Omental fat pad (tissue), 3 donors: ENCODE measurements at regions not wholly inside any gene's neighbourhood (a gene's known extent, or its start where the extent isn't known, plus 50 kb on each side); places are given as distances from the start of the nearest gene placed in this dataset.

Experiments used
- ATAC-seq: fragments of 150-250 bp; one replicate; pipeline ENCODE4 v1.9.1; 2016; ENCODE audit warnings: mild to moderate bottlenecking, moderate library complexity; ENCODE audit not compliant: low FRiP score
- DNase-seq: peaks from one replicate; pipeline ENCODE4 v3.0.0-alpha.2; 2019; ENCODE audit warnings: low spot score
- CTCF ChIP-seq, 3 donors: fragments of 450-650 bp; IDR thresholded peaks; one replicate each; pipeline ENCODE4 v1.5.1; 2016 to 2017; ENCODE audit warnings: antibody characterized with exemption in 3 of 3, mild to moderate bottlenecking in 3 of 3, moderate library complexity in 2 of 3

- DNase-seq = no peak
- TF ChIP-seq CTCF (IDR thresholded peaks at IDR 0.05) = no peak
- no peak for ATAC-seq
These were observed 229.0 kb upstream of the RAB4A start for GRCh38 chr1:229041946-229042345.

DNA sequence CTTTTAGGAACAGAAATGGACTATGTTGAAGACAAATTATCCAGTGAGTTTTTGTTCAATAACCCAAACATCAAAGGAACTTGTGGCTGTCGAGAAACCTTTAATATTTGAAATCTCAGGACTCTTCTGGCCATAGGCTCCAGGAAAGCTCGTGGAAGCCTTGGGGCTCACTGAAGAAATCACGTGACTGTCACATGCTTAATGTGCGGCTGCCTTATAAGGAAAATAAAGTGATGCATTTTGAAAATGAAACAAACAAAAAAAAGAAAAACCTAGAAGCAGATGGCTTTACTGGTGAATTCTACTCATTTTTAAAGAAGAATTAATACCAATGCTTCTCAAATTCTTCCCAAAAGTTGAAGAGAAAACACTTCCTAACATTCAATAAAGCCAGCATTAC lies 228.4 kb upstream of the RAB4A start:
- no peak for ATAC-seq
- TF ChIP-seq CTCF (IDR thresholded peaks at IDR 0.05) = no peak
- DNase-seq = no peak

DNA sequence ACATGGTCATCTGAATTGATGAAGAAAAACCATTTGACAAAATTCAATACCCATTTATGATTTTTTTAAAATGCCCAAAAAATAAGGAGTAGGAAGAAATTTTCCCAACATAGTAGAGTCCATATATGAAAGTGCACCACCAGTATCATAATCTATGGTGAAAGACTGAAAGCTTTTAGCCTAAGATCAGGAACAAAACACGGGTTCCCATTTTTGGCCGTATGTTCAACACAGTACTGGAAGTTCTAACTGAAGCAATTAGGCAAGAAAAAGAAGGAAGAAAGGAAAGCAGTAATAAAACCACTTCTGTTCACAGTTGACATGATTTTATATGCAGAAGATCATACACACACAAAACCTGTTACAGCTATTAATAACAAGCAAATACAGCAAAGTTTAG lies 227.8 kb upstream of the RAB4A start:
- ATAC-seq = no peak
- TF ChIP-seq CTCF (IDR thresholded peaks at IDR 0.05) = no peak
- DNase-seq = no peak

DNA sequence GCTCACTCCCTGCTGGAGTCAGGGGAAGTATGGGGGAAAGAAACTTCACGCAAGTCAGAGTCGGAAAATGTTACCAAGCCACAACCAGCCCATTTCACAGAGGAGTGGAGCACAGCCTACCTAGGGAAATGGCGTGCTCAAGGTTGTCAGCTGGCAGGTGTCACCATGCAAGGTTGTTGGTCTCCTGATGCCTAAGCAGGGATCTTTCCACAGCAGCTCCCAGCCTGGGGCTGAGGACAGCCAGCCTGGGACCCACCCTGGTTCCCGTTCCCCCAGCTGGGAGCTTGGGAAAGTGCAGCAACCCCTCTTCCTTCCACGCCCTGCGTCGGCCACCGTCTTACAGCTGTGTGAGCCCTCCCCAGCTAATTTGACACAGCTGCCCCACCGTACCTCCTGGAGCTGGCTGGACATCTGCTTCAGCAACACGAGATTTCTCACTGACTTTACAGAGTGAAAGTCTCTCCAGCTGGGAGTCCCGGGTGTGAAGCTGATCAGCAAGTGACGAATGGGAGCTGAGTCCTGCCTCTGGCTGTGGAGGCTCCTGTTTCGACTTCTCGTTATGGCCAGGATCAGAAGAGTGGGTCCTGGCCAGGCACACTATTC lies 224.6 kb upstream of the RAB4A start:
- no peak for DNase-seq
- no peak for TF ChIP-seq CTCF (IDR thresholded peaks at IDR 0.05)
- no peak for ATAC-seq

- TF ChIP-seq CTCF (IDR thresholded peaks at IDR 0.05) = no peak
- ATAC-seq (no peak), DNase-seq (no peak)
These were observed 223.6 kb upstream of the RAB4A start for GRCh38 chr1:229047161-229047839.

DNA sequence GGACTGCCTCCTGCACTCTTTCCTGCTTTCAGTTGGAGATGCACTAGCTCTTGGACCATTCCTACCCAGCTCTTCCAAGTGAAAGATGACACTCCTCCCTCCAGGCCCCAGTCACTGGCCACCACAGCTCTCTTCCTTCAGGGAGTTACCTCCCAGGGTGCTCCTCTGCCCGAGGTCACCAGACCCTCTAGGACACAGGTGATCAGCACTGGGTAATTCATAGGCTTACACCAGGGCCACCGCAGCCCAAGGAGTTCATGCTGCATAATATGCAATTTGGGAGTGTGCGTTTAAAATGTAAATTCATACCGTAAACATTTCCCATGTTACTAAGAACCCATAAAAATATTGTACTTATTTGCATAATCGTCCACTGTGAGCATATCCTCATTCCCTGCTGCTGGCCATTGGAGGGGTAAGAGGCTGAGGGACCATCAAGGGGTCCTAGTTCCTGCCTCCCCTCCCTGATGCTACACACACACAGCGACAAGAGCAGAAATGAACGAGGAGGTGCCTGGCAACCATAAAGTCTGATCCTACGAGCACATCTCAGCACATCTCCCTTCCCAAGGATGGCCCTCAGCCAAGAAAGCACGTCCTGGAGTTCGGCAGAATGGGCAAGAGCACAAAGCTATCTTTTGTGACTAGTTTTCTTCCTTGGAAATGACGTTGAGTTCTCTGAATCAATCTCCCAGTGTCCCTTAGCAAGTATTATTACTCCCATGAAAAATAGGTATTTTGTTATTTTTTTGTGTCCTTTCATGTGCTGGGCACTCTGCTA lies 222.9 kb upstream of the RAB4A start:
- DNase-seq (no peak), ATAC-seq (no peak)
- TF ChIP-seq CTCF (IDR thresholded peaks at IDR 0.05) = no peak
